ENCODE measurements at regions not wholly inside any gene's neighbourhood (a gene's known extent, or its start where the extent isn't known, plus 50 kb on each side); places are given as distances from the start of the nearest gene placed in this dataset.

DNA sequence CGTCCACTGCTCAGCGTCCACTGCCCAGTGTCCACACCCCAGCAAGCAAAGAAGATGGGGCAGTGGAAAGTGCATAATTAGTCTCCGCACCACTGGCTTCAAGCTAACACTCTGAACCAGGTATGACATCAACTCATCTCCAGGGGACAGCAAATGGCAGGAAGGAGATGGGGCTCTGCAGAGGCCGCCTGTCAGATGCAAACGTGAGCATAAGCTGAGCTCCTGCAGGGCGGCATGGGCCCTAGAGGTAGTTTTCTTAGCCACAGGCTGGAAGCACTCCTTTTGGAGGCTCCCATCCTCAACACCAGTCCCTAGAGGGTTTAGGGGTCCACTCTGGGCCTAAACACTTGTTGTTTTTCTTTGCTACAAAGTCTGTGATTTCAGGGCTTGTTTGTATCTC lies 335.8 kb upstream of the MKI67 start:
- TF ChIP-seq EZH2 (IDR thresholded peaks at IDR 0.05; ENCODE audit: borderline replicate concordance, low read depth, low read length), result no peak
- TF ChIP-seq MEIS2 (IDR thresholded peaks at IDR 0.05; ENCODE audit: partially characterized antibody), result no peak
- TF ChIP-seq PHF20 (IDR thresholded peaks at IDR 0.05; ENCODE audit: partially characterized antibody), result no peak
- TF ChIP-seq, protein P1, sequence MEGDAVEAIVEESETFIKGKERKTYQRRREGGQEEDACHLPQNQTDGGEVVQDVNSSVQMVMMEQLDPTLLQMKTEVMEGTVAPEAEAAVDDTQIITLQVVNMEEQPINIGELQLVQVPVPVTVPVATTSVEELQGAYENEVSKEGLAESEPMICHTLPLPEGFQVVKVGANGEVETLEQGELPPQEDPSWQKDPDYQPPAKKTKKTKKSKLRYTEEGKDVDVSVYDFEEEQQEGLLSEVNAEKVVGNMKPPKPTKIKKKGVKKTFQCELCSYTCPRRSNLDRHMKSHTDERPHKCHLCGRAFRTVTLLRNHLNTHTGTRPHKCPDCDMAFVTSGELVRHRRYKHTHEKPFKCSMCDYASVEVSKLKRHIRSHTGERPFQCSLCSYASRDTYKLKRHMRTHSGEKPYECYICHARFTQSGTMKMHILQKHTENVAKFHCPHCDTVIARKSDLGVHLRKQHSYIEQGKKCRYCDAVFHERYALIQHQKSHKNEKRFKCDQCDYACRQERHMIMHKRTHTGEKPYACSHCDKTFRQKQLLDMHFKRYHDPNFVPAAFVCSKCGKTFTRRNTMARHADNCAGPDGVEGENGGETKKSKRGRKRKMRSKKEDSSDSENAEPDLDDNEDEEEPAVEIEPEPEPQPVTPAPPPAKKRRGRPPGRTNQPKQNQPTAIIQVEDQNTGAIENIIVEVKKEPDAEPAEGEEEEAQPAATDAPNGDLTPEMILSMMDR (IDR thresholded peaks at IDR 0.05 in 2 of 3, conservative IDR thresholded peaks at IDR 0.05 in 1 of 3; ENCODE audit: insufficient read depth in 2 of 3, low read depth in 1 of 3, low read length in 3 of 3), result no peak
- TF ChIP-seq POLR2A (conservative IDR thresholded peaks at IDR 0.05), result no peak
- TF ChIP-seq CHD1 (IDR thresholded peaks at IDR 0.05; ENCODE audit: low read length), result no peak
- no peak for TF ChIP-seq HNRNPUL1 (IDR thresholded peaks at IDR 0.05; ENCODE audit: low read length)
- no peak for TF ChIP-seq KLF10 (CRISPR knock-in tag; IDR thresholded peaks at IDR 0.05)
- no peak for TF ChIP-seq KAT2B (IDR thresholded peaks at IDR 0.05; ENCODE audit: low read depth, low read length)
- TF ChIP-seq GATA2 (CRISPR knock-in tag; IDR thresholded peaks at IDR 0.05), result no peak
- no peak for TF ChIP-seq FOXK2 (conservative IDR thresholded peaks at IDR 0.05 in 1 of 2, IDR thresholded peaks at IDR 0.05 in 1 of 2; ENCODE audit: low read depth in 2 of 2)
- no peak for TF ChIP-seq MTA3 (IDR thresholded peaks at IDR 0.05; ENCODE audit: borderline replicate concordance)

All from K562 (cell line).